HG02938 (cell line): ENCODE measurements at regions not wholly inside any gene's neighbourhood (a gene's known extent, or its start where the extent isn't known, plus 50 kb on each side); places are given as distances from the start of the nearest gene placed in this dataset.
"Not testable (repeated sequence)": the region's sequence is repeated elsewhere in the genome, so short reads cannot be mapped to it uniquely, and the experiment has no call there.

Source experiments
- ATAC-seq: cut with Tn5 transposase; IDR thresholded peaks from one replicate; pipeline ENCODE4 v1.9.1; 2021; ENCODE audit warnings: mild to moderate bottlenecking, moderate library complexity; ENCODE audit not compliant: unreplicated experiment

DNA sequence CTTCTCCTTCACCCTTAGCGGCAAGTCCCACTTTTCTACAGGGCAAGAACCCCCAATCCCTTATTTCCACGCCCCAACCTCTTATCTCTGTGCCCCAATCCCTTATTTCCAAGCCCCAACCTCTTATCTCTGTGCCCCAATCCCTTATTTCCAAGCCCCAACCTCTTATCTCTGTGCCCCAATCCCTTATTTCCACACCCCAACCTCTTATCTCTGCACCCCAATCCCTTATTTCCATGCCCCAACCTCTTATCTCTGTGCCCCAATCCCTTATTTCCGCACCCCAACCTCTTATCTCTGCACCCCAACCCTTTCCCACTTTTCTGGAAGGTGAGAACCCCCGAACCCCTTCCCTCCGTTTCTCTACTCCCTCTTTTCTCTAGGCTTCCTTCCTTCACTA, 116.1 kb upstream of the GJE1 start:
- ATAC-seq: not testable (repeated sequence)

DNA sequence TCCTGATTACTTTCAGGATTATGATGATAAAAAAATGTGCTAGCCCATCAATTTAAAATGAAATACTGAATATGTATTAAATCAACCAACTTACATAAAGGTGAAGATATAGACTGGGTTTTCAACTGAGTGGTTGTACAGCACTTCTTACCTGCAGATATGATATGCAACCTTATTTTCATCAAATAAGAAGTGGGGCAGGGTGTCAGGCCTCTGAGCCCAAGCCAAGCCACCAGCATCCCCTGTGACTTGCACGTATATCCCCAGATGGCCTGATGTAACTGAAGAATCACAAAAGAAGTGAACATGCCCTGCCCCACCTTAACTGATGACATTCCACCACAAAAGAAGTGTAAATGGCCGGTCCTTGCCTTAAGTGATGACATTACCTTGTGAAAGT, 117.3 kb upstream of the GJE1 start:
- not testable (repeated sequence) for ATAC-seq

DNA sequence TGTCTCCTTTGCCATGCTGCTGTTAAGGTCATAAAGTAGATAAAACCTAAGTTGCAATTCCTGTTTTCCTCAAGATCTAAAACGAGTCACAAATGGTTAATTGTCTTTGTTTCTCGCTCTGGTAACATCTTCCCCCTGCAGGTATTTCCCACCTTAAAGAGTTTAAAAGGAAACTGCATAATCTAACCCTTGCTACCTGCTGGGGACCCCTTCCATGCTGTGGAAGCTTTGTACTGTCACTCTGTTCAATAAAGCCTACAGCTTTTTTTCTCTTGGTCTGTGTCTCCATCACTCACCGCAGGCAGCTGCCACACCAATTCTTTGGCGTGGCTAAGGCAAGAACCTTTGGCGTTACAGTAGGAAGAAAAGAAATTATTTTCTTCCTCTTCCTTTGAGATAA, 117.7 kb upstream of the GJE1 start:
- no peak for ATAC-seq

DNA sequence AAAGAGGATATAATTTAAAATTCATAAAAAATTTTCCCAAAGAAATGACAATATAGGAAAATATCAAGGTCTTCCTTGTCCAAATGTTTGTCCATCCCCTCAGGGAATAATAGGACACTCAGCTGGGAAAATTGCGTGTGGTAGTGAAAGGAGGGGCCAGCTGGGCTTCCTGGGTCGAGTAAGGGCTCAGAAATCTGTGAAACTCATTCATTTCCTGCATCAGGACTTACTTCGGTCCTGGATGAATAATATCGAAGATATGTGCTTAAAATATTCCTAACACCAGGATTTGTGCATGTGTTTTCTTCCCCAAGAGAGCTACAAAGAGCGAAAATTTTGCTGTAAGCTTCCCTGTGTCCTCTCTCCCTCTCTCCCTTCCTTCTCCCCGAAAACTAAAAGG, 118.2 kb upstream of the GJE1 start:
- ATAC-seq: no peak

DNA sequence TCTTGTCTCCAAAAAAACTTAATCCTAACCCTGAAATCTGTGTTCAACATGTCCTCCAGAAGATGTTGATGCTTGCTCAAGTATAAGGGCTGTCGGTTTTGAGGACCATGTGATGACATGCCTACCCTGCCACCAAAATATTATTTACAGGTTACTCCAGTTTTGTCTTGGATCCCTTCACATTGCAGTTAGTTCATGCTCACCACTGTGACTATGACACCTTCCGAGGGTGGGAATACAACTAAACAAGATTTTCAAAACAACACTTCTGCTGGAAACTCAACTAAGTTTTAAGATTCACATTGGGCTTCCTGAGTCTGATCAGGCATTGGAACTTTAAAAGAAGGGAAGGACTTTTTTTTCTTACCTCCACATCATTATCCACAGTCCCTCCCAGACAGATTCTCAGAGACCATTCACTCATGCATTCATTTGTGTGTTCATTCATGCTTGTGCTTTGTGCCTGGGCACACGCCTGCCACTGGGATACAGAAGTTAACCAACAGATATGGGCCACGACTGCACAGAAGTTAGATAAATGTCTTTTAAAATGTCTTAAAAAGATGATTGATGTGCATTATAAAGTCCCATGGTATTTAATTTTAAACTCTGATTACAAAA, 118.7 kb upstream of the GJE1 start:
- no peak for ATAC-seq

DNA sequence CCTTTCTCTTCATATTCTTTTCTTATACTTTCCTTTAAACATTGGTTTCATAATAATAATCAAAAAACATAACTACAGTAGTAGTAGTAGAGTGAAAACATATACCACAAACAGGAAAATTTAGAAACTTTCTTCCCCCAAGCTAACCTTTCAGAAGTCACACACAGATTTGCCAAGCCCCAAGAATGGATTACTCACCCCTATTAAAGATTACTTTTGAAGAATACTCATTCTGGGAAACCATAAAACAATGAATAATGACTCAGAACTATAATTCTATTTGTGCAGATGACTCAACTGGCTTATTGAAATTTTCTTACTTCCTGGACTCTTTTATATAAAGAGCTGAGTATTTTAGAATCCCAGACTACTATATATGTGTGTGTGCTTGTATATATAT, 119.4 kb upstream of the GJE1 start:
- ATAC-seq: peak; percentile 90

DNA sequence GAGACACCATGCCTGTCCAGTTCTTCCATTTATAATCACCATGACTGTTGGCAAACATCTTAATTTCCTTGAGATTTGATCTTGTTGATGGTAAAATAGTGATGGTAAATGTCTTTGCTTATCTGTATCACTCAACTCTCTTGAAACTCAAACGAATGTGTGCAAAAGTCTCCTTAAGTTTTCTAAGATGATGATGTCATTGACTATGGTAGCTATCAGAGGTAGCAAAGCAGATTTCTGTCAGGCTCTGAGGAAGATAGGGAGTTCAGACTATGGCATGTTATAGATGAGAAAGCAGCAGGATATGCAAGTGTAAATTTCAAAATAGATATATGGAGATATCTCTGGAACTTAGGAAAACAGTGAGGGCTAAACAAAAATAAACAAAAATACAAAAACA, 121.0 kb upstream of the GJE1 start:
- ATAC-seq: no peak

DNA sequence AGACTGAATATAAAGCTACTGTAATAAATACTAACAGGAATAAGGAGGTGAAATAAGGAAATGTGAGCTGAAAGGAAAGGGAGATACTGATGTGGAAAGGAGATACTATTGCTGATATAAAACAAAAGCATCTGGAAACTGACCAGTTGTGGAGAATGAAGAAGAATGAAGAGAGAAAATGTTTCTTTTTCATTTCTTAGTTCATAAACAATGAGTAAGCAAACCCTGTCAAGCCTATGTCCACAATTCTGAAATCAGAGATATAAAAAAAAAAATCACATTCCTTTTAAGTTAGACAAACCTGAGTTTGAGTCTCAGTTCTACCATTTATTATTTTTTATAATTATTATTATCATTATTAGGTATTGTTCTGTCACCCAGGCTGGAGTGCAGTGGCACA, 121.6 kb upstream of the GJE1 start:
- ATAC-seq: no peak

DNA sequence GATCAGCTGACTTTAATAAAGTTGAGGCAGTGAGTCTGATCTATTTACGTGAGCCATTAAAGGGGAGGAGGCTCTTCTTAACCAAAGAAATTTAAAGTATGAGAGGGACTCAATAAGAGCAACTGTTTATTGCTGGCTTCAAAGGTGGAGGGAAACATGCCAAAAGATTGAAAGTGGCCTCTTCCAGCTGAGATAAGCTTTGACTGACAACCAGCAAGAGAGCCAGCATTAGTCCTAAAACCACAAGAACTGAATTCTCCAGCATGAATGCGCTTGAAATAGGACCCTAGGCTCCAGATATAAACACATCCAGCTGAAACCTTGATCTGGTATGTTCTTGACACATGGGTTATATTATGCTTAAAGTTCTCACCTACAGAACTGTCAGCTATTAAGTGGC, 123.1 kb upstream of the GJE1 start:
- ATAC-seq: no peak

DNA sequence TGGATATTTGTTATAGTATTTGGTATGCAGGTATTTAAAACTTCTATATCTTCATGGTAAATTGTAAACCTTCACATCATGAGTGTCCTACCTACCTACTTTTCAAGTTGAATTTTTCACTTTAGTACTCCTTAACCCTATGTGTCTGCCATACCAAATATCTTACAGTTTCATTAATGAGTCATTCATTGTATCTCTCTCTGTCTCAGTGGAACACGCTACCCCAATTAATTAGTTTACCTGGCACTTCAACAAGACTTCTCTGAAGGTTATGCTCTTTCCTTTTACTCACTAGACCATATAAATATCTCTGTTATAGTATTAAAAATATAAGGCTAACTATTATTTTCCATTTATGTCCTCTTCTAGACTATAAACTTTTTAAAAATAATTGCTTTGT, 123.9 kb upstream of the GJE1 start:
- ATAC-seq: no peak

DNA sequence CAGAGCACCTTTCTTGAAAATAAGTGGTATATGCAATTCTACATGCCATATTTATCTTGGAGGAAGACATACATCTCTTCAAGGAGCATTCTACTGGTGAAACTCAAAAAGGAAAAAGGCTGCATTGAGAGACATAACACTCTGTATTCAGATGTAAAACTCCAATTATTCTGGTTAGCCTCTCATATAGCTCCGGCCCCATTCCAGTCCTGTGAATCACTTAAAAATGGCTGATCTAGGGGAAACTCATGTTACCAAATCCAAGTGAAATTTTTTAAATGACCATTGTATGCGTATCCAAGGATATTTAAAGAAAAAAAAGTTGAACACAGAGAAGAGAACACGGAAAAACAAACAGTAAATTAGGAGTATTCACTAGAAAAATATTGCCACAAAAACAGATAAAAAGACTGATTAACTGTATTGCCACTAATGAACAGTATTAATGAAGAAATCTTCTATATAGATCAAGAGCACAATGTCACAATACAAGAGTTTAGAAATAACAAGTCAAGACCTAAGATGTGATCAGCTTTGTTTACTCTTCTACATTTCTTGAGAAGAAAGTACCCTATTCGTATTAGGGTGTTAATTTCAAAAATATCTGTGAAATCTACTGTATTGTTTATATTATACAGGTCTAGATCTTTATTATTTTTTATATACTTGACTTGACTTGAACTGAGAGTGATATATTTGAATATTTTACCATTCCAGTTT, 124.5 kb upstream of the GJE1 start:
- ATAC-seq: no peak

DNA sequence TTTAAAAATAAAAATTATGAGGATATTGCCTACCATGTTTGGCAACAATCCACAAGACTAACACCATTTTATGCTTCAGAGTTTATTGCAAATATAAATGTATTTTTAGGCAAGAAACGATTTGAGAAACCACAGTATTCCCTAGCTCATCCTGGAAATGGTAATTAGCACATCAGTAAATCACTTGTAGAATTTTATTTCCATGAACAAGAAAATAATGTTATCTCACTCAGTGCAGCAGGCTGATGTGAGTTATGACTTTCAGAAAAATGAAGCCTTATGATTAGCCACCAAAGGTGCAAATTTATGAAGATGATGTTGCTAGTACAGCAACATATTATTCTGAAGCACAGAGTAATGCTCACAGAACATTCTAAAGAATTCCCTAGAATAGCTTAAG, 127.7 kb upstream of the GJE1 start:
- ATAC-seq: no peak

DNA sequence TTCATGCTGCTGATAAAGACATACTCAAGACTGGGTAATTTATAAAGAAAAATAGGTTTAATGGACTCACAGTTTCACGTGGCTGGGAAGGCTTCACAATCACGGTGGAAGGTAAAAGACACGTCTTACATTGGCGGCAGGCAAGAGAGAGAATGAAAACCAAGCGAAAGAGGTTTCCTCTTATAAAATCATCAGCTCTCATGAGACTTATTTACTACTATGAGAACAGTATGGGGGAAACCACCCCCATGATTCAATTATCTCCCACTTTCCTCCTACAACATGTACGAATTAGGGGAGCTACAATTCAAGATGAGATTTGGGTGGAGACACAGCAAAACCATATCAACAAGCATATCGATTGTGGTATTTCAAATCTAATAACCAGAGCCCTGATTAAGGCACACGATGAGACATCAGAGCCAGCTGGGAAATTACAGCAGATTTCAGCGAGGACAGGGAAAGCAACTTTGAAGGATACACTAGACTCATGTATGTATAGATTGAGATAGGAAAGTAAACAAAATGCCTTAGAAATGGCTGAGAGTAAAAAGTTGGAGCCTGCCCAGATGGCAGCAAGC, 129.8 kb upstream of the GJE1 start:
- no peak for ATAC-seq

DNA sequence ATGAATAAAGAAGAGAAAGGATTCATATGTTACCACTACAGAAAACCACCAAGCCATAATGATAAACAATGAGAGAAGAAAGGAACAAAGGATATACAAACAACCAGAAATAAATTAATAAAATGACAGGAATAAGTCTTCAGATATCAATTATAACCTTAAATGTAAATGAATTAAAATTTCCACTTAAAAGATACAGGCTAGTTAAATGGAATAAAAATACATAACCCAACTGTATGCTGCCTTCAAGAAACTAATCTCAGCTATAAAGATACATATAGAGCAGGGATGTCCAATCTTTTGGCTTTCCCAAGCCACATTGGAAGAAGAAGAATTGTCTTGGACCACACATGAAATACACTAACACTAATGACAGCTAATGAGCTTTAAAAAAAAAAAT, 135.9 kb upstream of the GJE1 start:
- ATAC-seq: no peak

DNA sequence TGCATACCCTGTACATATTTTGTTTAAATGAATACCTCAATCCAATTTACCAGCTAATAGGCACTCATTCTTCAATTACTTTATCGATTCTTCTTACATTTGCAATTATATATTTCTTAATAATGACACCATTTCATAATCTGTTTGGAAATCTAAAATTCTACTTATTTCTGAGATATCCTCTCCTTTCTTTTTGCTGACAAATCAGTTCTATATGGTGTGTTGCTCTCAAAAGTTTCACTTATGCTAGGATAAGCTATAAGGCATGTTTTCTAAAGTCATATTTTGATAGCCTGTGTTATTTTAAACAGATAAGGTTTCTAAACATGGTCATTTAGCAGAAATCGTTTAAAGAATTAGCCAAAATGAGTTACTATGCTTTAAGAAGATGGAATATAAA, 140.6 kb upstream of the GJE1 start:
- ATAC-seq: no peak

DNA sequence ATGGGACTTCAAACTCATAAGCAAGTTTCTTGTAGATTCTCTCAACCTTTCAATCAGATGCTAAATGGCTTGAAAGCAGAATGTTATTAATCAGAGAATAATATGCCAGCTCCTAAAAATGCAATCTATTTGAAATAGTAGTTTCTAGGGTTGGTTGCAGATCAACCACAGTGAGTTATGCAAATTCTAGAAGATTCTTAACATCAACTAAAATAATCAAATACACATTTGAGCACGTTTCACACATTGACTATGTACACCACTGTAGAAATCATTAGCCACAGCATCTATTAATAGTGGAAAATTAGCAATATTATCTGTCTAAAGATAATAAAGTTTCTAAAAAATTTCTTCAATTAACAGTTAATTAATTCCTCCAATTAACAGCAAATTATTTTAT, 141.9 kb upstream of the GJE1 start:
- ATAC-seq: no peak

DNA sequence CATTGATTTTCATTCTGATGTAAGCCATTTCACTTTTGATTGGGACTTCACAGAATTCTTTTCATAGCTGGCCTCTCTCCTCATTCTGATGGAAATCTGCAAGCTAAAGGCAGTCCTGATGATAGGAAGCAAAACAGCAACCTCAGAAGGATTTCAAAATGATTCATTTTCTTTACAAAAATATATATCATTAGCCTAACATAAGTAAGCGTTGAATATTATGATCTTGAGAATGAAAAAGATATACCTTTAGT, 143.1 kb upstream of the GJE1 start:
- ATAC-seq: no peak

DNA sequence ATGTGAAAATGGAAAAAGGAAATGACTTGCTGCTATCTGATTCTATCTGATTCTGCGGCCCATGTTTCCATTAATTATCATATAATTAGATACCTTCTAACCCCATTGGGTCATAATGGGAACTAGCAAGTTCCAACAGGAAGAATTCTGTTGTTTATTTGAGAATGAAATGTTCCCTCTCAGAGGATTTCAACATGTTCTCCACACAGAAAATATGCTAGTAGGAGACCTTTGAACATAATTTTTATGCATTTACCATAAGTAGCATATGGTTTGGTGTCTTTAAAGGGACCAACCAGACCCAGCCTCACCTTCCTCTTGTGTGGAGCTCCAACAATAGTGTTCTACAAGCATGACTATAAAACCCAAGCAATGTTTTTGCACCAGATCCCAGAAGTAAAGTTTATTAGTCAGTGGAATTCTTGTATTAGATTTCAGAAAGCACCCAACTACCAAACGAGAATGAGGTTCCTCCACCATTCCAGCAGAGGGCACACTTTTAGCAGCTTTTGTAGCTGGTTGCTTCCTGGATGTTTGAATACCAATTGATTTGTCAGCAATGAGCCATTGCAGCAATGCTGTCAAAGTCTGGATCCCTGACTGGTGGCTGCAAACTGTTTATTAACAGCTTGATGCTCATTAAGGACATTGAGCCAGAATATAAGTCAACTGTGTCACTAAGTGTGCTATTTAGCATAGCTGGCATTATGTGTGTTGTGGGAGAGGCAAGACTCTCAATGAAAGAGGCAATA, 143.6 kb upstream of the GJE1 start:
- peak; percentile 80 for ATAC-seq

DNA sequence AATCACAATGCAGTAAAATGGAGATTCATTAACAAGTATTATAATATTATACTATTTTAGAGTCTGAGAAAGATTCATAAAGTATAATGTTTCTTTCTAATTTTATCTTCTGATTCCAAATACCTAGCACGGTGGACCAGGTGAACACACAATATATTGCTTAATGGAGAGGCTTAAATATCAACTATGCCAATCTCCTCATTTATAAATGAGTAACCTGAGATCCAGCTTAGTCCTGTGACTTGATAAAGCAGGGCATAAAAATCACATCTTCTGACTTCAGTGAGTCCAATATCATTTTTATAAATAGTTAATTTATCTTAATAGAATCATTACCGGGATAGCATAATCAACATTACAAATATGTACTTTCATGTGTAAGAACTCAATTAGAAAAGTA, 144.4 kb upstream of the GJE1 start:
- no peak for ATAC-seq

DNA sequence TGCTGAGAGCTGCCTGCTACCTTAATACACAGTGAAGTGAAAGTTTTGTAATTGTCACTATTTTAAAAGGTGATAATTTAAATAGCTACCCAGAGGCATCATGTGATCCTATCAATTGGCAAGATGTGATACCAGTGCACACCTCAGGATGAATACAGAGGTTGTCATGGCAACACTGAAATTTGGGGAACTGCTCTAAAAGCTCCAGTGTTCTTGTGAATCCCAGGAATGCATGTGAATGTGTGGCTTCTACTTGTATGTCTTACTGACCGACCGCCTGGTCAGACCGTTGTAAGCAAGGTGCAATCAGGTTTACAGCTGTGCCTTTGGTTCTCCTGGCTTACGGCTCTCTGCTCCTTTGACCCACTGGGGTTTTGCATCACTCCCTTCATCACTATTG, 146.3 kb upstream of the GJE1 start:
- no peak for ATAC-seq

DNA sequence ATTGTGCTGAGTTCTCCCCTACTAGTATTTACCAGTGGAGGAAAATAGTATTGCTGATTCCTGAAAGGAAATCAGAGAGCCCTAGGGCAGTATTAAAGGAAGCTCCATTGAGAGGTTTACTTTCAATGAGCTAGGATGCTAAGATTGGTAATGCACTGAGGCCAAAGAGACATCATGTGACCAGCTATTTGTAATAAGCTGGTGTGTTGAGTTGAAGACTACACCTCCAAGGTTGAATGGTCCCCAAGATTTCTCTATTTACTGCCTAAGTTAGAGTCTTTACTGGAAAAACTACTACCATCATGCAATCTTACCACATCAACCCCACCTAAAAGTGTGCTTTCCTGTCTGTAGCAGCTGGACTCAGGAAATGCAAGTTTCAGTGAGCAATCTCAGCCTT, 151.5 kb upstream of the GJE1 start:
- ATAC-seq: no peak

DNA sequence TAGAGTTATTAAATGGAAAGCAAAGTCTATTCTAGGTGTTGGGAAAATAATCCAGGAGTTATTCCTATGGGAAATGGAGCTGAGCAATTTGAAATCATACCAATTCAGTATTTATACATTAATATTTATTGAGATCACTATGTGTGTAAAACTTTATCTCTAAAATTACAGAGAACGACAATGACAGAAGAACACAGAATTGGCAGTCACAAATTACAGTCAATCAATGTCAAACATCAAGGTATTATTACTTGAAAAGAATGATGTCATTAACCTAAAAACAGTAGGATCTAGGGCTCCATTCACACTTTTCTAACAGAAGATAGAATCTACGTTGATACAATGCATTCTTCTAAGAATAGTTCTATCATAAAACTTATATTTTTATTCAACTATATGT, 154.9 kb upstream of the GJE1 start:
- no peak for ATAC-seq
